Trophoblast cell (in vitro differentiated cells and primary cell): ENCODE measurements at regions not wholly inside any gene's neighbourhood (a gene's known extent, or its start where the extent isn't known, plus 50 kb on each side); places are given as distances from the start of the nearest gene placed in this dataset.
A peak's percentile ranks its signal among the peaks of the same experiment; 100 is the strongest.
"Not testable (repeated sequence)": the region's sequence is repeated elsewhere in the genome, so short reads cannot be mapped to it uniquely, and the experiment has no call there.

Source experiments
- DNase-seq, 2 donors: peaks; one replicate each; pipeline ENCODE4 v3.0.0-alpha.2; 2016
- H2AFZ ChIP-seq: 2 replicates; pipeline ENCODE4 v1.6.1; 2013; ENCODE audit warnings: low read length, moderate library complexity, mild to moderate bottlenecking; ENCODE audit not compliant: insufficient read depth, poor library complexity
- H2AK5ac ChIP-seq: 2 replicates; pipeline ENCODE4 v1.6.1; 2013; ENCODE audit warnings: mild to moderate bottlenecking, low read length
- H2BK120ac ChIP-seq: 2 replicates; pipeline ENCODE4 v1.6.1; 2013; ENCODE audit warnings: low read length, mild to moderate bottlenecking, moderate library complexity; ENCODE audit not compliant: insufficient read depth, poor library complexity
- H2BK12ac ChIP-seq: 2 replicates; pipeline ENCODE4 v1.6.1; 2013; ENCODE audit warnings: mild to moderate bottlenecking, low read length, moderate library complexity
- H2BK5ac ChIP-seq: 2 replicates; pipeline ENCODE4 v1.6.1; 2013; ENCODE audit warnings: low read length, low read depth, moderate library complexity, mild to moderate bottlenecking; ENCODE audit not compliant: poor library complexity
- H3K14ac ChIP-seq: 2 replicates; pipeline ENCODE4 v1.6.1; 2013; ENCODE audit warnings: mild to moderate bottlenecking, low read length
- H3K18ac ChIP-seq: 2 replicates; pipeline ENCODE4 v1.6.1; 2013; ENCODE audit warnings: mild to moderate bottlenecking, low read length
- H3K23ac ChIP-seq: 2 replicates; pipeline ENCODE4 v1.6.1; 2013; ENCODE audit warnings: low read length
- H3K27ac ChIP-seq: 2 replicates; pipeline ENCODE4 v1.5.1; 2013; ENCODE audit warnings: low read depth, mild to moderate bottlenecking, inconsistent platforms, low read length, moderate library complexity
- H3K27me3 ChIP-seq: 2 replicates; pipeline ENCODE4 v1.6.1; 2013; ENCODE audit warnings: inconsistent platforms, mild to moderate bottlenecking, low read length, moderate library complexity; ENCODE audit not compliant: insufficient read depth
- H3K36me3 ChIP-seq, 2 experiments: 1 replicate in 1 of 2; 2 replicates in 1 of 2; pipeline ENCODE4 v1.6.1; 2013; ENCODE audit warnings: low read length in 2 of 2, mild to moderate bottlenecking in 2 of 2, moderate library complexity in 1 of 2; ENCODE audit not compliant: insufficient read depth in 2 of 2, control insufficient read depth in 1 of 2
- H3K4ac ChIP-seq: 2 replicates; pipeline ENCODE4 v1.6.1; 2013; ENCODE audit warnings: low read depth, mild to moderate bottlenecking, low read length, moderate library complexity
- H3K4me1 ChIP-seq, 2 experiments: 1 replicate in 1 of 2; 2 replicates in 1 of 2; pipeline ENCODE4 v1.6.1; 2013; ENCODE audit warnings: low read length in 2 of 2, mild to moderate bottlenecking in 2 of 2, moderate library complexity in 1 of 2; ENCODE audit not compliant: insufficient read depth in 2 of 2, control insufficient read depth in 1 of 2
- H3K4me2 ChIP-seq: 2 replicates; pipeline ENCODE4 v1.6.1; 2013; ENCODE audit warnings: inconsistent platforms, mild to moderate bottlenecking, low read length, moderate library complexity
- H3K4me3 ChIP-seq: 2 replicates; pipeline ENCODE4 v1.5.1; 2013; ENCODE audit warnings: mild to moderate bottlenecking, low read depth, low read length, inconsistent platforms
- H3K79me1 ChIP-seq: one replicate; pipeline ENCODE4 v1.6.1; 2013; ENCODE audit warnings: low read length
- H3K79me2 ChIP-seq: 2 replicates; pipeline ENCODE4 v1.6.1; 2013; ENCODE audit warnings: low read length, mild to moderate bottlenecking; ENCODE audit not compliant: control insufficient read depth, insufficient read depth, poor library complexity
- H3K9ac ChIP-seq: 2 replicates; pipeline ENCODE4 v1.6.1; 2013; ENCODE audit warnings: mild to moderate bottlenecking, low read length
- H3K9me3 ChIP-seq: 2 replicates; pipeline ENCODE4 v1.6.1; 2013; ENCODE audit warnings: low read depth, mild to moderate bottlenecking, control low read depth, inconsistent platforms, low read length; ENCODE audit not compliant: insufficient read depth
- H4K12ac ChIP-seq: 2 replicates; pipeline ENCODE4 v1.6.1; 2013; ENCODE audit warnings: low read depth, mild to moderate bottlenecking, low read length, moderate library complexity
- H4K8ac ChIP-seq: 2 replicates; pipeline ENCODE4 v1.6.1; 2013; ENCODE audit warnings: low read depth, mild to moderate bottlenecking, low read length, moderate library complexity
- H4K91ac ChIP-seq: one replicate; pipeline ENCODE4 v1.6.1; 2013; ENCODE audit warnings: low read depth, mild to moderate bottlenecking, low read length, moderate library complexity
- WGBS: extraction: QIAGEN DNeasy Blood & Tissue Kit; methylation state at CpG from one replicate; pipeline ENCODE4 v1.1.7; 2013; ENCODE audit warnings: missing lambda C conversion rate; ENCODE audit not compliant: insufficient read length, insufficient coverage; ENCODE audit errors: extremely low coverage; 5-methylcytosine and 5-hydroxymethylcytosine counted together

GRCh38 chr7:15810383-15810782, 123.9 kb upstream of the MEOX2 start:
- H4K91ac ChIP-seq, H2BK12ac ChIP-seq, H4K12ac ChIP-seq, H3K4me2 ChIP-seq, H3K18ac ChIP-seq, H3K27me3 ChIP-seq, H3K23ac ChIP-seq, H2BK120ac ChIP-seq, H2BK5ac ChIP-seq, H3K4ac ChIP-seq, H2AK5ac ChIP-seq, H4K8ac ChIP-seq, H3K9me3 ChIP-seq, H3K4me1 ChIP-seq, H3K36me3 ChIP-seq, H3K4me3 ChIP-seq, H2AFZ ChIP-seq, H3K27ac ChIP-seq, H3K9ac ChIP-seq, H3K79me1 ChIP-seq, H3K14ac ChIP-seq, DNase-seq, H3K79me2 ChIP-seq: not testable (repeated sequence)
- no CpG with 5 or more reads among the region's 1 CpG for WGBS

GRCh38 chr7:15809936-15810335, 123.5 kb upstream of the MEOX2 start:
- not testable (repeated sequence) for H3K27me3 ChIP-seq, DNase-seq, H4K91ac ChIP-seq, H3K36me3 ChIP-seq, H2BK5ac ChIP-seq, H3K27ac ChIP-seq, H3K79me2 ChIP-seq, H2AFZ ChIP-seq, H2BK120ac ChIP-seq, H3K9me3 ChIP-seq, H4K8ac ChIP-seq, H2AK5ac ChIP-seq, H3K79me1 ChIP-seq, H3K14ac ChIP-seq, H3K9ac ChIP-seq, H3K18ac ChIP-seq, H4K12ac ChIP-seq, H2BK12ac ChIP-seq, H3K4me1 ChIP-seq, H3K23ac ChIP-seq, H3K4ac ChIP-seq, H3K4me2 ChIP-seq
- peak overlapping the region; percentile 30 for H3K4me3 ChIP-seq
- WGBS = no CpG with 5 or more reads among the region's 1 CpG

DNA sequence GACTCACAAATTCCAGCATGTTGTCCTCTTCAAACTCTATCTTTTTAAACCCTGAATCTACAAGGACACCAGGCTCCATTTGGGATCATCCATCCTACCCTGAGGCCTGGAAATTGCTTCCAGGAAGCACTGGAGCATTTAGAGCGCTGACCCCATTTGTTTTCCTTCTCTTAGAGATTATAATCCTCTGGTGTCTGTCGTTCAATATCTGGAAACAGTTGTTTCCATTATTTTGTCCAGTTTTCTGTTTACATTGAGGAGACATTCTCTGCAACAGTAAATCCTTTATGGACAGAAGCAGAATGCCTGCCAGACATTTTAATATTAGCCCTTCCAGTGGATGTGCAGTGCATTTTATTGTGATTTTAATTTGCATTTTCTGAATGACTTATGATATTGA, 119.4 kb upstream of the MEOX2 start:
- no peak overlapping the region for H3K18ac ChIP-seq
- no peak overlapping the region for H2AK5ac ChIP-seq
- H4K12ac ChIP-seq = no peak overlapping the region
- H3K4ac ChIP-seq = no peak overlapping the region
- H4K8ac ChIP-seq = no peak overlapping the region
- no peaks in the 10 kb centered on the region for H3K36me3 ChIP-seq
- no peaks in the 10 kb centered on the region for H3K79me1 ChIP-seq
- no peak overlapping the region for H2AFZ ChIP-seq
- H3K9ac ChIP-seq = no peak overlapping the region
- no peaks in the 10 kb centered on the region for H3K79me2 ChIP-seq
- H3K4me1 ChIP-seq = no peaks in the 10 kb centered on the region
- H3K4me3 ChIP-seq = no peak overlapping the region
- H3K9me3 ChIP-seq = peaks cover 2% of the 10 kb centered on the region
- H3K4me2 ChIP-seq = no peak overlapping the region
- no peak overlapping the region for H4K91ac ChIP-seq
- H2BK5ac ChIP-seq = no peak overlapping the region
- no peak overlapping the region for H2BK12ac ChIP-seq
- no peak for DNase-seq
- H3K14ac ChIP-seq = no peak overlapping the region
- H3K23ac ChIP-seq = no peak overlapping the region
- H3K27me3 ChIP-seq = no peaks in the 10 kb centered on the region
- H2BK120ac ChIP-seq = no peak overlapping the region
- H3K27ac ChIP-seq = no peak overlapping the region
- no CpG with 5 or more reads among the region's 2 CpGs for WGBS

DNA sequence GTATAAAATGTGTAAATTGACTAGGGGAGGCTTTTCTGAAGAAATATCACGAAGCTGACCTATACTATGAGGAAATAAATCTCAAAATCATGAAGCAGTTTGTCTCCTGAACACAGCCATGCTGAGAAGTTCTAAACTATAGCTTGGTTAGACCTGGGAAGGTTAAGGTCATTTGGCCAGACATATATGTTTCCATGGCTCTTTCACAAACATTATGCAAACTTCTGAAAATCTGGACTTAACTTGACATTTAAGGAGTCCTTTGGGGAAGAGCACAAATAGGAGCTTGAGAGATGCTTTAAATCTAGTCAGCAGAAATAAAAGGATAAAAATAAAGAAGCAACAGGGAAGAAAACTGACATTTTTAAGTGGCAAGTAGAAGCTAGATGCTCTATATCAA, 115.9 kb upstream of the MEOX2 start:
- Histone ChIP-seq H3K23ac (no peak overlapping the region), H3K9ac (no peak overlapping the region), H3K79me2 (no peaks in the 10 kb centered on the region), H3K27me3 (no peaks in the 10 kb centered on the region), H4K91ac (no peak overlapping the region), H3K4me3 (no peak overlapping the region), H3K14ac (no peak overlapping the region), H4K12ac (no peak overlapping the region), H3K79me1 (no peaks in the 10 kb centered on the region), H3K36me3 (no peaks in the 10 kb centered on the region), H2AK5ac (no peak overlapping the region), H3K18ac (no peak overlapping the region), H3K4me2 (no peak overlapping the region), H3K4me1 (no peaks in the 10 kb centered on the region), H3K9me3 (no peaks in the 10 kb centered on the region), H2AFZ (no peak overlapping the region), H2BK5ac (no peak overlapping the region), H3K4ac (no peak overlapping the region), H2BK12ac (no peak overlapping the region), H4K8ac (no peak overlapping the region), H3K27ac (no peak overlapping the region), H2BK120ac (no peak overlapping the region)
- WGBS = no CpG with 5 or more reads among the region's 1 CpG
- DNase-seq = no peak
